ENCODE measurements at regions not wholly inside any gene's neighbourhood (a gene's known extent, or its start where the extent isn't known, plus 50 kb on each side); places are given as distances from the start of the nearest gene placed in this dataset.
A peak's percentile ranks its signal among the peaks of the same experiment; 100 is the strongest.

- peaks cover 36% of the 10 kb centered on the region for H3K4me1 Mint-ChIP-seq (ENCODE audit: insufficient read depth, unreplicated experiment)
- no peaks in the 10 kb centered on the region for H3K27me3 Mint-ChIP-seq (ENCODE audit: insufficient read depth, unreplicated experiment)
- peaks cover 7% of the 10 kb centered on the region for H3K9me3 Mint-ChIP-seq (ENCODE audit: unreplicated experiment)
- POLR2A ChIA-PET: interaction anchor here (0.7 to 1.3 kb wide), 5 partner anchors 121 to 212 kb away, joined by 3 to 5 read pairs (median 3); no protein-coding TSS in a partner anchor
- no peaks in the 10 kb centered on the region for H3K36me3 Mint-ChIP-seq (ENCODE audit: insufficient read depth, unreplicated experiment)
- TF ChIP-seq CTCF (IDR thresholded peaks at IDR 0.05; ENCODE audit: unreplicated experiment): no peak
- peak; percentile 81 for DNase-seq (ENCODE audit: unreplicated experiment)
- H3K4me3 Mint-ChIP-seq (ENCODE audit: unreplicated experiment): no peak overlapping the region
- BruUV-seq (replicated peaks): no TSS peak
- CTCF ChIA-PET: interaction anchor here (1.5 to 1.8 kb wide), 2 partner anchors 123 to 211 kb away, joined by 4 to 9 read pairs; no protein-coding TSS in a partner anchor
- peak overlapping the region; percentile 75 for H3K27ac Mint-ChIP-seq (ENCODE audit: low read depth, unreplicated experiment)
- intact Hi-C loops (cut with micrococcal nuclease): loop anchor here (1.0 to 10.0 kb wide), 3 partner anchors 122 to 474 kb away; no protein-coding TSS in a partner anchor
Observed at GRCh38 chr12:93978553-93978952, 169.8 kb upstream of the PLXNC1 start.

GRCh38 chr12:93979189-93979588 is 169.2 kb upstream of the PLXNC1 start:
- intact Hi-C loops (cut with micrococcal nuclease): loop anchor here (1.0 to 10.0 kb wide), 3 partner anchors 122 to 474 kb away; no protein-coding TSS in a partner anchor
- Mint-ChIP-seq H3K36me3 (ENCODE audit: insufficient read depth, unreplicated experiment) (no peaks in the 10 kb centered on the region), H3K4me3 (ENCODE audit: unreplicated experiment) (no peak overlapping the region), H3K27ac (ENCODE audit: low read depth, unreplicated experiment) (peak overlapping the region; percentile 75), H3K27me3 (ENCODE audit: insufficient read depth, unreplicated experiment) (no peaks in the 10 kb centered on the region), H3K4me1 (ENCODE audit: insufficient read depth, unreplicated experiment) (peaks cover 39% of the 10 kb centered on the region), H3K9me3 (ENCODE audit: unreplicated experiment) (peaks cover 7% of the 10 kb centered on the region)
- peak; percentile 36 for TF ChIP-seq CTCF (IDR thresholded peaks at IDR 0.05; ENCODE audit: unreplicated experiment)
- ChIA-PET POLR2A (interaction anchor here (0.6 to 2.1 kb wide), 5 partner anchors 120 to 410 kb away, joined by 3 to 5 read pairs (median 4); no protein-coding TSS in a partner anchor), CTCF (interaction anchor here (0.6 to 1.5 kb wide), 3 partner anchors 122 to 412 kb away, joined by 3 to 9 read pairs (median 4); no protein-coding TSS in a partner anchor)
- peak; percentile 56 for DNase-seq (ENCODE audit: unreplicated experiment)
- no TSS peak for BruUV-seq (replicated peaks)

DNA sequence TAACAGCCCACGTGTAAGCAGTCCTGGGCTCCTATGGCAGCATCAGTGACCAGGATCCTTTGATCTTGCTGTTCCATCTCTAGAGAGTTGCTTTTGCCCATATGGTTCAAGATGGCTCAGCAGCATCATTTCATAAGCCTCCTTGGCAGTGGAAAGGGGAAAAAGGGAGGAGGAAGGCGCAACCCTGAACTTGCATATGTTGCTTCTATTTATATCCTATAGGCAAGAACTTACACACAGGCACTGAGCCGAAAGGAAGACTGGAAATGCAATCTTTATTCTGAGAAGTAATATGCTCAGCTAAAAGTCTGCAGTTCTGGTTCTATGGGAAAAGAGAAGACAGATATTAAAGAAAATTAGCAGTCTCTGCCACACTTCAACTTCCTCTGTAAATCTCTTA is 167.7 kb upstream of the PLXNC1 start:
- no peak overlapping the region for H3K27ac Mint-ChIP-seq (ENCODE audit: low read depth, unreplicated experiment)
- ChIA-PET POLR2A (interaction anchor here (2.1 kb wide), 1 partner anchor 411 kb away, joined by 4 read pairs; no protein-coding TSS in a partner anchor), CTCF (interaction anchor here (1.2 to 1.4 kb wide), 2 partner anchors 214 to 410 kb away, joined by 3 read pairs; no protein-coding TSS in a partner anchor)
- intact Hi-C loops (cut with micrococcal nuclease): no loop called here
- H3K36me3 Mint-ChIP-seq (ENCODE audit: insufficient read depth, unreplicated experiment): no peaks in the 10 kb centered on the region
- H3K27me3 Mint-ChIP-seq (ENCODE audit: insufficient read depth, unreplicated experiment): no peaks in the 10 kb centered on the region
- no peak overlapping the region for H3K4me3 Mint-ChIP-seq (ENCODE audit: unreplicated experiment)
- no TSS peak for BruUV-seq (replicated peaks)
- peaks cover 39% of the 10 kb centered on the region for H3K4me1 Mint-ChIP-seq (ENCODE audit: insufficient read depth, unreplicated experiment)
- no peak for TF ChIP-seq CTCF (IDR thresholded peaks at IDR 0.05; ENCODE audit: unreplicated experiment)
- H3K9me3 Mint-ChIP-seq (ENCODE audit: unreplicated experiment): peaks cover 7% of the 10 kb centered on the region
- no peak for DNase-seq (ENCODE audit: unreplicated experiment)

GRCh38 chr12:93981411-93981810 is 167.0 kb upstream of the PLXNC1 start:
- DNase-seq (ENCODE audit: unreplicated experiment): no peak
- Mint-ChIP-seq H3K4me1 (ENCODE audit: insufficient read depth, unreplicated experiment) (peaks cover 39% of the 10 kb centered on the region), H3K27ac (ENCODE audit: low read depth, unreplicated experiment) (no peak overlapping the region), H3K9me3 (ENCODE audit: unreplicated experiment) (peaks cover 7% of the 10 kb centered on the region), H3K4me3 (ENCODE audit: unreplicated experiment) (no peak overlapping the region), H3K27me3 (ENCODE audit: insufficient read depth, unreplicated experiment) (no peaks in the 10 kb centered on the region), H3K36me3 (ENCODE audit: insufficient read depth, unreplicated experiment) (no peaks in the 10 kb centered on the region)
- ChIA-PET POLR2A (interaction anchor here (2.1 kb wide), 1 partner anchor 65 kb away, joined by 5 read pairs; no protein-coding TSS in a partner anchor), CTCF (interaction anchor here (1.2 to 1.4 kb wide), 2 partner anchors 215 to 411 kb away, joined by 3 read pairs; no protein-coding TSS in a partner anchor)
- no peak for TF ChIP-seq CTCF (IDR thresholded peaks at IDR 0.05; ENCODE audit: unreplicated experiment)
- intact Hi-C loops (cut with micrococcal nuclease): no loop called here
- BruUV-seq (replicated peaks): no TSS peak

All from MCF 10A (cell line).